ENCODE measurements at regions not wholly inside any gene's neighbourhood (a gene's known extent, or its start where the extent isn't known, plus 50 kb on each side); places are given as distances from the start of the nearest gene placed in this dataset.
"Not testable (repeated sequence)": the region's sequence is repeated elsewhere in the genome, so short reads cannot be mapped to it uniquely, and the experiment has no call there.

GRCh38 chr4:81595287-81595686 is 123.6 kb upstream of the RASGEF1B start:
- peaks cover 2% of the 10 kb centered on the region for H3K27me3 Mint-ChIP-seq (ENCODE audit: low read depth)
- ATAC-seq (no peak), DNase-seq (no peak)
- H3K4me3 Mint-ChIP-seq: no peak overlapping the region
- no peaks in the 10 kb centered on the region for H3K4me1 Mint-ChIP-seq (ENCODE audit: low read depth)
- H3K36me3 Mint-ChIP-seq (ENCODE audit: insufficient read depth): no peaks in the 10 kb centered on the region
- no peaks in the 10 kb centered on the region for H3K9me3 Mint-ChIP-seq

DNA sequence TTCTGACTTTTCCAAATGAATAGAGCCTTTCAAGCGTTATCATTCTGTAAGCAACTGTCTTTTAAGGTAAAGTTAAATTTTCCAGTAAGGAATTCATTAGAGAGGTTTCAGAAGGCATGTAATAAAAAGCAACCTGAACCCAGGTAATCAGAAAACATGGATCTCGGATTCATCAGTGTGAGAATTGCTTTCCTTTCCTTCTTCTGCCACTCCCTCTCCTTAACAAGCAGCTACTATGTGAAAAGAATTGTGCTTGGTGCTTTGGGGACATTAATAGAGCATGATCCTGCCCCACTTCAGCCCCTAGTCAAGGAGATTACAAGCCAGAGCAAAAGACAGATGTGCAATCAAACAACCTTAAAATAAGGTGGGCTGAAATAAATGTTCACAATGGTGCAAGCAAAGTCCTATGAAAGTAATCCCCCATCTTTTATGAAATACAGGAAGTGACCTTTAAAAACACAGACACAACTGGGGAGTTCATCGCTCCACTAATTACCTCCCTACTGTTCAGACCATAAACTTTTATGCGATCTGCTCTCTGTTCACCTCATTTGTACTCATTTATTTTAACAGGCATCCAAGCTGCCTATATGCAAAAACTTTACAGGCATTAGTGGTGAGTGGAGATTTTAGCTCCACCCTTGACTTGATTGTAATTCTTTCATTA is 122.9 kb upstream of the RASGEF1B start:
- H3K4me3 Mint-ChIP-seq: no peak overlapping the region
- H3K4me1 Mint-ChIP-seq (ENCODE audit: low read depth): peaks cover 3% of the 10 kb centered on the region
- peaks cover 2% of the 10 kb centered on the region for H3K27me3 Mint-ChIP-seq (ENCODE audit: low read depth)
- H3K9me3 Mint-ChIP-seq: no peaks in the 10 kb centered on the region
- ATAC-seq (no peak), DNase-seq (no peak)
- H3K36me3 Mint-ChIP-seq (ENCODE audit: insufficient read depth): no peaks in the 10 kb centered on the region

DNA sequence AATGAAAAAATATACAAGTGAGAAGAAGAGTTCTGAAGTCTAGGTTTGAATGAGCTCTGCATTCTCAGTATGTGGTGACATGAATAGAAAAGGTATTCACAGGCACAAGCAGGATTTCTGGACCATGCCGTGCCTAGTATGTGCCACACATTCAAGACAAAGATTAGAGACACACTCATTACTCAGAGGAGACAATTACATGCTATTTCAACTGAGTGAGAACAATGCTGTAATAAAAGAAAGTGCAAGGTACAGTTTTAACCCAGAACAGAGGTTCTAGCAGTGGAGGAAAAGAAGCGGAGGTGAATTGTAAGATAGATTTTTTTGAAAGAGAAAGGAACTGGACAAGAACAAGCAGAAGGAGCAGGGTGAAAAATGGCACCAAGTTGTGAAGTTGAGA is 121.0 kb upstream of the RASGEF1B start:
- Mint-ChIP-seq H3K9me3 (no peaks in the 10 kb centered on the region), H3K36me3 (ENCODE audit: insufficient read depth) (no peaks in the 10 kb centered on the region)
- no peak for ATAC-seq

DNA sequence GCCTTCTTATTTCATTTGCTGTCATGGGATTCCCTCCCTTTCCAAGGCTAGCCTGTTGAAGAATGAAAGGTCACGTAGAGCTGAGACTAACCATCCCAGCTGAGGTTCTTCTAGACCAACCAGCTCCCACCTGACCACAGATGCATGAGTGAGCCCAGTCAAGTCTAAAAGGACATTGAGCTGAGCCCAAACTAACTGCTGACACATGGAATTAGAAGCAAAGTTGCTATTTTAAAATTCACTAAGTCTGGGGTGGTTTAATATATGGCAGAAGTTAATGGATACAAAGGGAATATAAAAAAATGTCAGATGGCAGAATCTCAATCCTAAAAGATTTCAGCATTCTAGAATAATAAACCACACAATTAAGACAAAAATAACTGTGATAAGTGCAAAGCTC is 118.9 kb upstream of the RASGEF1B start:
- Mint-ChIP-seq H3K36me3 (ENCODE audit: insufficient read depth) (no peaks in the 10 kb centered on the region), H3K27me3 (ENCODE audit: low read depth) (no peaks in the 10 kb centered on the region), H3K4me3 (no peak overlapping the region), H3K9me3 (no peaks in the 10 kb centered on the region), H3K4me1 (ENCODE audit: low read depth) (peaks cover 9% of the 10 kb centered on the region)
- no peak for DNase-seq
- ATAC-seq: no peak

More for the DNA sequence above, 121.0 kb upstream of the RASGEF1B start:
- H3K27me3 Mint-ChIP-seq (ENCODE audit: low read depth): no peaks in the 10 kb centered on the region
- H3K4me3 Mint-ChIP-seq: no peak overlapping the region
- DNase-seq: no peak
- H3K4me1 Mint-ChIP-seq (ENCODE audit: low read depth): peaks cover 9% of the 10 kb centered on the region

DNA sequence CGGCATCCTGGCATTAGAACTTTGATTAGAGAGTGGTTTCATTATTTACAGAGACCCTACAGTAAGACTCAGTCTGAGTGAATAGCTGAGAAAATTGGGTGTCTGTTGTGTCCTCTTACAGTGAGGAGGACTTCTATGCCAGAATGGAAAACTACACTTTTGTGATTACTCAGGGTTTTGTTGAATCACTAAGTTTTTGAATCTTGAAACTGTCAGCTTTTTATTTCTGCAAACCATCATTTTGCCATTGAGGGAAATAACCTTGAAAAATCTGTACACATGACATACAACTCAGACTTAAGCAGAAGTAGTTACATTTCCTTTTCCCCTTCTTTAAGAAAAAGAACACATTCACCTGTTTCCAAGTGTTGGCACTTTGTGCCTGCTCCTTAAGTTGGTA is 117.6 kb upstream of the RASGEF1B start:
- Mint-ChIP-seq H3K36me3 (ENCODE audit: insufficient read depth) (no peaks in the 10 kb centered on the region), H3K4me1 (ENCODE audit: low read depth) (peaks cover 9% of the 10 kb centered on the region)
- ATAC-seq: peak; percentile 58 to 60

DNA sequence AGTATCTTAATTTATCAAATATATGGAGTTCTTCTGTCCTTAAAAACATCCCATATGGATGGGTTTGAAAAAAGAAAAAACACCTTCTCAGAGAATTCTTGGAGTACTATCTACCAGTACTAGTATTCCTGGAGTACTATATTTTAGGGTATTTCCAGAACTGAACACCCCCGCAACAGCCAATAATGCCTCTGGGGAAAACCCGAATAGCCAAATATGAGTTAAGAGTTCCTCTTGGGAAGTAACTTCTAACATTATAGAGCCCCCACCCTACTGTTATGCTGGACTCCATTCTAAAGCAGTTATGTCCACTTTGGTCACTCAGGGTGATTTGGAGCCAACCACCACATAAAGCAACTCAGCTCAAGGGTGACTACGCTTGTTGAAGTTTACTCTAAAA is 115.0 kb upstream of the RASGEF1B start:
- ATAC-seq: no peak
- no peak for DNase-seq
- Mint-ChIP-seq H3K9me3 (no peaks in the 10 kb centered on the region), H3K4me1 (ENCODE audit: low read depth) (peaks cover 9% of the 10 kb centered on the region), H3K27me3 (ENCODE audit: low read depth) (no peaks in the 10 kb centered on the region), H3K4me3 (no peak overlapping the region), H3K36me3 (ENCODE audit: insufficient read depth) (no peaks in the 10 kb centered on the region)

More for the DNA sequence above, 117.6 kb upstream of the RASGEF1B start:
- no peak overlapping the region for H3K4me3 Mint-ChIP-seq
- DNase-seq: no peak
- no peaks in the 10 kb centered on the region for H3K27me3 Mint-ChIP-seq (ENCODE audit: low read depth)
- H3K9me3 Mint-ChIP-seq: no peaks in the 10 kb centered on the region

DNA sequence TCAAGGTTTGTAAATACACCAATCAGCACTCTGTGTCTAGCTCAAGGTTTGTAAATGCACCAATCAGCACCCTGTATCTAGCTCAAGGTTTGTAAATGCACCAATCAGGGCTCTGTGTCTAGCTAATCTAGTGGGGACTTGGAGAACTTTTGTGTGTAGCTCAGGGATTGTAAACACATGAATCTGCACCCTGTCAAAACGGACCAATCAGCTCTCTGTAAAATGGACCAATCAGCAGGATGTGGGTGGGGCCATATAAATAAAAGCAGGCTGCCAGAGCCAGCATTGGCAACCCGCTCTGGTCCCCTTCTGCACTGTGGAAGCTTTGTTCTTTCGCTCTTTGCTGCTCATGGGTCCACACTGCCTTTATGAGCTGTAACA is 109.3 kb upstream of the RASGEF1B start:
- DNase-seq; H3K4me1 Mint-ChIP-seq (ENCODE audit: low read depth); H3K9me3 Mint-ChIP-seq; H3K4me3 Mint-ChIP-seq; H3K36me3 Mint-ChIP-seq (ENCODE audit: insufficient read depth); H3K27me3 Mint-ChIP-seq (ENCODE audit: low read depth); ATAC-seq: not testable (repeated sequence)

DNA sequence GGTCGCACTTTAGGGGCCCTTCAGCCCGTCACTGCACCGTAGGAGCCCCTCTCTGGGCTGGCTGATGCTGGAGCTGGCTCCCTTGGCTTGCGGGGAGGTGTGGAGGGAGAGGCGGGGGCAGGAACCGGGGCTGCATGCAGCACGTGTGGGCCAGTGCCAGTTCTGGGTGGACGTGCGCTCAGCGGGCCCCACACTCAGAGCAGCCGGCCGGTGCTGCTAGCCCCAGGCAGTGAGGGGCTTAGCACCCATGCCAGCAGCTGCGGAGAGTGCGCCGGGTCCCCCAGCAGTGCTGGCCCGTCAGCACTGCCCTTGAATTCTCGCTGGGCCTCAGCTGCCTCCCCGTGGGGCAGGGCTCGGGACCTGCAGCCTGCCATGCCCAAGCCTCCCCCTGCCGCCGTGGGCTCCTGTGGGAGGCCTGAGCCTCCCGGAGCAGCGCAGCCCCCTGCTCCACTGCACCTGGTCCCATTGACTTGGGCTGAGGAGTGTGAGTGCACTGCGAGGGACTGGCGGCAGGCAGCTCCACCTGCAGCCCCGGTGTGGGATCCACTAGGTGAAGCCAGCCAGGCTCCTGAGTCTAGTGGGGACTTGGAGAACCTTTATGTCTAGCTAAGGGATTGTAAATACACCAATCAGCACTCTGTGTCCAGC is 108.8 kb upstream of the RASGEF1B start:
- ATAC-seq: no peak
- Mint-ChIP-seq H3K4me1 (ENCODE audit: low read depth) (no peaks in the 10 kb centered on the region), H3K9me3 (no peaks in the 10 kb centered on the region), H3K36me3 (ENCODE audit: insufficient read depth) (no peaks in the 10 kb centered on the region), H3K4me3 (no peak overlapping the region), H3K27me3 (ENCODE audit: low read depth) (peaks cover 3% of the 10 kb centered on the region)
- no peak for DNase-seq

GRCh38 chr4:81577392-81577791 is 105.7 kb upstream of the RASGEF1B start:
- no peak overlapping the region for H3K4me3 Mint-ChIP-seq
- peaks cover 3% of the 10 kb centered on the region for H3K27me3 Mint-ChIP-seq (ENCODE audit: low read depth)
- no peak for ATAC-seq
- no peaks in the 10 kb centered on the region for H3K4me1 Mint-ChIP-seq (ENCODE audit: low read depth)
- DNase-seq: no peak
- H3K36me3 Mint-ChIP-seq (ENCODE audit: insufficient read depth): no peaks in the 10 kb centered on the region
- no peaks in the 10 kb centered on the region for H3K9me3 Mint-ChIP-seq

GRCh38 chr4:81574991-81575390 is 103.3 kb upstream of the RASGEF1B start:
- Mint-ChIP-seq H3K4me3 (no peak overlapping the region), H3K9me3 (no peaks in the 10 kb centered on the region), H3K27me3 (ENCODE audit: low read depth) (peaks cover 3% of the 10 kb centered on the region), H3K36me3 (ENCODE audit: insufficient read depth) (no peaks in the 10 kb centered on the region), H3K4me1 (ENCODE audit: low read depth) (no peaks in the 10 kb centered on the region)
- ATAC-seq (no peak), DNase-seq (no peak)

- no peaks in the 10 kb centered on the region for H3K27me3 Mint-ChIP-seq (ENCODE audit: low read depth)
- ATAC-seq: no peak
- no peaks in the 10 kb centered on the region for H3K36me3 Mint-ChIP-seq (ENCODE audit: insufficient read depth)
- no peaks in the 10 kb centered on the region for H3K4me1 Mint-ChIP-seq (ENCODE audit: low read depth)
- no peaks in the 10 kb centered on the region for H3K9me3 Mint-ChIP-seq
- no peak overlapping the region for H3K4me3 Mint-ChIP-seq
- DNase-seq: no peak
Observed at GRCh38 chr4:81573840-81574239, 102.1 kb upstream of the RASGEF1B start.

DNA sequence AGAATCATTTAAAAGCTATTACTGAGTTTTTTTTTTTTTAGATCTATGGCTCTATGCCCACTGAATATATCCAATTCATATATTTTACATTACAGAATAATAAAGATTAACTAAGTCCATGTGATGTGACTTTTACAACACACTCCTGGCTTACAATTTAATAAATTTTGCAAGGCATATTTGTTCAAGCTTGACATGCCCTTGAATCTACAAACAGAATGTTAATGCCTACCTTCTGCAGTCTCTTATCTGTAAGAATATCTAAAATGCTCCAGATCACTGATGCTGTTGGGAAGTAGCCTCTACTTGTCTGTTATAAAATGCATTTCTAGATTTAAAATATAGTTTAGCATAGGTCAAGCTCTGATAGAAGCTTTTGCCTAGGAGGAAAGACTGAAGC is 100.7 kb upstream of the RASGEF1B start:
- H3K4me1 Mint-ChIP-seq (ENCODE audit: low read depth): no peaks in the 10 kb centered on the region
- no peak for DNase-seq
- H3K36me3 Mint-ChIP-seq (ENCODE audit: insufficient read depth): no peaks in the 10 kb centered on the region
- ATAC-seq: no peak
- H3K4me3 Mint-ChIP-seq: no peak overlapping the region
- H3K9me3 Mint-ChIP-seq: no peaks in the 10 kb centered on the region
- H3K27me3 Mint-ChIP-seq (ENCODE audit: low read depth): no peaks in the 10 kb centered on the region

DNA sequence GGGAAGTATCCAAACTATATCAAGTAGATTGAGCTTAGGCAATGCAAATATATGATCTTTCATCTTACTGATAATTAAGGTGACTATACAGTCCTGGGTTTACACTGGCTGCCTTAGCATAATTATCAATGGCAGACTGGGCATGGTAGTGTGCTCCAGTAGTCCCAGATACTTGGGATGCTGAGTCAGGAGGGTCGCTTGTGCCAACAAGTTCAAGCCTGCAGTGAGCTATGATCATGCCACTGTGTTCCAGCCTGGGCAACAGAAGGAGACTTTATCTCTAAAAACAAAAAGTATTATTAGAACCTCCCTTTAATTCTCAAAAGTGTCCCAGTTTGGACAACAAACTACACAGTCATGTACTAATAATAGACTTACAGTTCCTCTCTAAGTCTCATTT is 99.4 kb upstream of the RASGEF1B start:
- no peak for DNase-seq
- no peak for ATAC-seq
- Mint-ChIP-seq H3K9me3 (no peaks in the 10 kb centered on the region), H3K4me3 (no peak overlapping the region), H3K4me1 (ENCODE audit: low read depth) (peaks cover 3% of the 10 kb centered on the region), H3K27me3 (ENCODE audit: low read depth) (no peaks in the 10 kb centered on the region), H3K36me3 (ENCODE audit: insufficient read depth) (no peaks in the 10 kb centered on the region)

DNA sequence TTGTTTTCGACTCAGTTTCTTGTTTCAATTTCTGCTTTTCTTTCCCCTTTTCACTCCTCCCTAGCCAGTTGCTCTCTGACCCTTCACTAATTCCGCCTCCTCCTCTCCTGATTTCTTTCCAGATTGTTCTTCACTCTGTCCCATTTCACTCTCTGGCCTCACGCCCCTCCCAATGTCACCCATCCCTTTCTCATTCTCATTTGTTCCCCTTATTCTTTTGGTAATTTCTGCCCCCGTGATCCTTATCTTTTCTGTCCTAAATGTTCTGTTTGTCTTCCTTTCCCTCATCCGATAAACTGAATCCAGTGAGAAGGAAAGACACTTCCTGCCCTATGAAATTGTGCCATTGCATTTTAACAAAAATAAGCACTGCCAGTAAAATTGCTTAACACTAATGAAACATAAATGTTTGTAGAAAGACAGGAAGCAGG is 94.5 kb upstream of the RASGEF1B start:
- no peak for ATAC-seq
- Mint-ChIP-seq H3K4me3 (no peak overlapping the region), H3K36me3 (ENCODE audit: insufficient read depth) (no peaks in the 10 kb centered on the region), H3K4me1 (ENCODE audit: low read depth) (peaks cover 20% of the 10 kb centered on the region), H3K27me3 (ENCODE audit: low read depth) (no peaks in the 10 kb centered on the region), H3K9me3 (no peaks in the 10 kb centered on the region)
- DNase-seq: no peak

- H3K9me3 Mint-ChIP-seq: no peaks in the 10 kb centered on the region
- no peak overlapping the region for H3K4me3 Mint-ChIP-seq
- no peaks in the 10 kb centered on the region for H3K36me3 Mint-ChIP-seq (ENCODE audit: insufficient read depth)
- H3K4me1 Mint-ChIP-seq (ENCODE audit: low read depth): peaks cover 20% of the 10 kb centered on the region
- no peak for DNase-seq
- no peak for ATAC-seq
- no peaks in the 10 kb centered on the region for H3K27me3 Mint-ChIP-seq (ENCODE audit: low read depth)
Observed at GRCh38 chr4:81565142-81565870, 93.6 kb upstream of the RASGEF1B start.
